ENCODE measurements at regions not wholly inside any gene's neighbourhood (a gene's known extent, or its start where the extent isn't known, plus 50 kb on each side); places are given as distances from the start of the nearest gene placed in this dataset.
"Not testable (repeated sequence)": the region's sequence is repeated elsewhere in the genome, so short reads cannot be mapped to it uniquely, and the experiment has no call there.

DNA sequence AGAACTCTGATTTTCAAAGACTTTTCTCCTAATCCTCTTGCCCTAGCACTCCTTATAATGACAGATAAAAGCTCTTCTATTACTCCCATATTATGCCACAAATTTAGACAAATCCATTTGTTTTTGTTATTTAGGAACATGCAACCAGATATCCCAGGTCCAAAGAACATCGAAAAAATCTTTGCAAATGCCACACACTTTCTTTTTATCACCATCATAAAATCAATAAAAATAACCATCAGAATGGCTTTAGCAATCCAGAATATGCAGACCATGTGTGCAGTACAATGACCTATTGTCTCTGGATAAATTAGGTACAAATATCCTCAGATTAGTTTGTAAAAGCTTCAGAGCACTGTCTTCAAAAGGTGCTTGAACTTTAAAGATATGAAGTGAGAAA lies 376.2 kb upstream of the TCF4 start:
- ATAC-seq: no peak
- Histone ChIP-seq H3K4me1 (no peaks in the 10 kb centered on the region), H3K4me3 (no peak overlapping the region), H3K9me3 (no peaks in the 10 kb centered on the region), H3K27ac (no peak overlapping the region), H3K36me3 (no peaks in the 10 kb centered on the region), H3K27me3 (no peaks in the 10 kb centered on the region)
- no peak for TF ChIP-seq POLR2AphosphoS5 (IDR thresholded peaks at IDR 0.05)
- no peak for TF ChIP-seq CTCF (IDR thresholded peaks at IDR 0.05)
- TF ChIP-seq EP300 (IDR thresholded peaks at IDR 0.05): no peak
- TF ChIP-seq POLR2A (IDR thresholded peaks at IDR 0.05): no peak
- WGBS, 2 donors (ENCODE audit: low coverage in 1 of 2): 88 to 90% methylated on average over 1 of the region's 1 CpG

DNA sequence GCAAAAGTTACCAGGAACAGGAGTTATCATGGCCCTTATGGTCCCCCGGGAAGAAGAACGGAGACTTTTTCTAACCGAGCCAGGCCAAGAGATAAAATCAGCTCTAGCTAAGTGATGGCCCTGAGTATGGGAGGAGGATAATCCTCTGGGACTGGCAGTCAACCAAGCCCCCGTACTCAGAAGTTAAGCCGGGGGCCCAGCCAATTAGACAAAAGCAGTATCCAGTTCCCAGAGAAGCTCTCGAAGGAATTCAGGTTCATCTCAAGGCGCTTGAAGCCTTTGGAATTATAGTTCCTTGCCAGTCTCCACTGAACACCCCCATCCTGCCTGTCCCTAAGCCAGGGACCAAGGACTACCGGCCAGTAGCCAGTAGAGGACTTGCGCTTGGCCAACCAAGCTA lies 365.3 kb upstream of the TCF4 start:
- TF ChIP-seq POLR2A (IDR thresholded peaks at IDR 0.05): no peak
- TF ChIP-seq POLR2AphosphoS5 (IDR thresholded peaks at IDR 0.05): no peak
- no peak for TF ChIP-seq CTCF (IDR thresholded peaks at IDR 0.05)
- no peak for TF ChIP-seq EP300 (IDR thresholded peaks at IDR 0.05)
- H3K36me3 ChIP-seq: no peaks in the 10 kb centered on the region
- no peak overlapping the region for H3K27ac ChIP-seq
- no peaks in the 10 kb centered on the region for H3K9me3 ChIP-seq
- no peaks in the 10 kb centered on the region for H3K27me3 ChIP-seq
- ATAC-seq: no peak
- H3K4me3 ChIP-seq: no peak overlapping the region
- WGBS, 2 donors (ENCODE audit: low coverage in 1 of 2): 71 to 92% methylated on average over 6 to 7 of the region's 9 CpGs
- H3K4me1 ChIP-seq: no peaks in the 10 kb centered on the region

GRCh38 chr18:55951738-55952137 lies 363.7 kb upstream of the TCF4 start:
- WGBS, 2 donors (ENCODE audit: low coverage in 1 of 2): 80 to 90% methylated on average over 2 to 5 of the region's 7 CpGs
- not testable (repeated sequence) for H3K4me3 ChIP-seq

DNA sequence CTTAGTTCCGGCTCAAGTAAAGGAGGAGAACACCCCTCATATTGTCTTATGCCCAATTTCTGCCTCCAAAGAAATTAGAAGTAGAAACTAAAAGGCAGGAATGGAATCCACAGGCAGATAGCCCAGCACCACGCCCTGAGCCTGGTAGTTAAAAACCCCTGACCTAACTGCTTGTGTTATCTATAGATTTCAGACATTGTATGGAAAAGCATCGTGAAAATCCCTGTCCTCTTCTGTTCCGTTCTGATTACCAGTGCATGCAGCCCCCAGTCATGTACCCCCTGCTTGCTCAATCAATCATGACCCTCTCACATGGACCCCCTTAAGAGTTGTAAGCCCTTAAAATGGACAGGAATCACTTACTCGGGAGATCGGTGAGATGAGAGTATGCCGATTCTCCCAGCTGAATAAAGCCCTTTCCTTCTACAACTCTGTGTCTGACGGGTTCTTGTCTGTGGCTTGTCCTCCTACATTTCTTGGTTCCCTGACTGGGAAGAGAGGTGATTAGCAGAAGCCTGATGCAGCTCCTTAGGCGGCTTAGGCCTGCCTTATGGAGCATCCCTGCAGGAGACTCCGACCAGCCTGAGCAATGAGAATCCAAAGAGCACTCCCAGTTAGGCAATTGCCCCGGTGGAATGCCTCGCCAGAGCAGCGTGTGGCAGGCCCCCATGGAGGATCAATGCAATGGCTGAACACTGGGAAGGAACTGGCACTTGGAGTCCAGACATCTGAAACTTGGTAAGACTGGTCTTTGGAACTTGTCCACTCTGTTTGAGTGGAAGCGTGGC lies 362.6 kb upstream of the TCF4 start:
- Histone ChIP-seq H3K4me3 (no peak overlapping the region), H3K27me3 (no peaks in the 10 kb centered on the region), H3K4me1 (no peaks in the 10 kb centered on the region), H3K27ac (no peak overlapping the region), H3K9me3 (no peaks in the 10 kb centered on the region), H3K36me3 (no peaks in the 10 kb centered on the region)
- ATAC-seq: no peak
- no peak for TF ChIP-seq EP300 (IDR thresholded peaks at IDR 0.05)
- no peak for TF ChIP-seq POLR2AphosphoS5 (IDR thresholded peaks at IDR 0.05)
- TF ChIP-seq POLR2A (IDR thresholded peaks at IDR 0.05): no peak
- no peak for TF ChIP-seq CTCF (IDR thresholded peaks at IDR 0.05)
- 93 to 98% methylated on average over 7 to 10 of the region's 14 CpGs for WGBS, 2 donors (ENCODE audit: low coverage in 1 of 2)

More at GRCh38 chr18:55951738-55952137, 363.7 kb upstream of the TCF4 start:
- not testable (repeated sequence) for H3K4me1 ChIP-seq, H3K36me3 ChIP-seq, H3K27me3 ChIP-seq, H3K9me3 ChIP-seq, H3K27ac ChIP-seq, ATAC-seq

GRCh38 chr18:55934821-55935220 lies 346.8 kb upstream of the TCF4 start:
- Histone ChIP-seq H3K27ac (no peak overlapping the region), H3K4me3 (no peak overlapping the region), H3K9me3 (peaks cover 0 to 27% (median 0%) of the 10 kb centered on the region in 3 donors), H3K4me1 (no peaks in the 10 kb centered on the region), H3K27me3 (no peaks in the 10 kb centered on the region), H3K36me3 (no peaks in the 10 kb centered on the region)
- no peak for TF ChIP-seq EP300 (IDR thresholded peaks at IDR 0.05)
- no peak for TF ChIP-seq POLR2AphosphoS5 (IDR thresholded peaks at IDR 0.05)
- no peak for TF ChIP-seq CTCF (IDR thresholded peaks at IDR 0.05)
- TF ChIP-seq POLR2A (IDR thresholded peaks at IDR 0.05): no peak
- no peak for ATAC-seq

Measured in gastroesophageal sphincter (tissue), 4 donors.